ENCODE measurements at regions not wholly inside any gene's neighbourhood (a gene's known extent, or its start where the extent isn't known, plus 50 kb on each side); places are given as distances from the start of the nearest gene placed in this dataset.

DNA sequence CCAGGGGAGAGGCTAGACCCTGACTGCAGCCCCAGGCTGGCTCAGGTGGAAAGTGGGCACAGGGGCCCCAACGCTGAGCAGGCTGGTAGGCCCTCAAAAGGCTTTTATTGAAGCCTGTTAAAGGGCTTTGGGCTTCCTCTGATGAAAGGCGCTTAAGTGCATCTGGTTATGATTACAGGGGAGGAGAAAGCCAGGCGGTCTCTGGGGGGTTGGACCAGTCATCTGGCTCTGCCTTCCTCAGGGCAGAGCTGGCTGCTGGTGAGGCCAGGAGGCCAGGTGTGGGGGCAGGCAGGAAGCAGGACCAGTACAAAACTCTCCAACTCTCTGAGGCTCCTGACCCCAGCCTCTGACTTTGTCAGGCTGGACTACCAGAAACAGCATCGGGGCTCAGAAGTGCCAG is 68.8 kb upstream of the BCOR start:
- Mint-ChIP-seq H3K27ac (peak overlapping the region; percentile 82), H3K36me3 (peaks cover 7% of the 10 kb centered on the region), H3K4me1 (peaks cover 31% of the 10 kb centered on the region), H3K27me3 (no peaks in the 10 kb centered on the region), H3K9me3 (no peaks in the 10 kb centered on the region), H3K4me3 (peak overlapping the region; percentile 76)
- DNase-seq = no peak

DNA sequence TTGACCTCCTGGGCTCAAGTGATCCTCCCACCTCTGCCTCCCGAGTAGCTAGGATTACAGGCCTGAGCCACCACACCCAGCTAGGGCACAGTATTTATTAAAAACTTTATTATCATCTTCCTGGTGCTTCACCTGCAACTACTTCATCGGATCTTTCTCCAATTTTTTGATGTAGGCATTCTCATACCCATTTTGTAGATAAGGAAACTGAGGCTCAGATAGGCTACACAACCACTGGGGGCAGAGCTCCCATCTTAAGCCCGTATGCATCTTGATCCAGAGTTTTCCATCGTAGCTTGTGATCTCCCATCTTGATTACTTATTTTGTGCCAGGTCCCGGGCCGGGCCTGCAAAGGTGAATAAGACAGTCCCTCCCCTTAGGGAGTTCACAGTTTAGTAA is 68.1 kb upstream of the BCOR start:
- H3K36me3 Mint-ChIP-seq = peaks cover 7% of the 10 kb centered on the region
- no peak for DNase-seq
- peaks cover 27% of the 10 kb centered on the region for H3K4me1 Mint-ChIP-seq
- H3K4me3 Mint-ChIP-seq = no peak overlapping the region
- no peaks in the 10 kb centered on the region for H3K27me3 Mint-ChIP-seq
- H3K9me3 Mint-ChIP-seq = no peaks in the 10 kb centered on the region
- no peak overlapping the region for H3K27ac Mint-ChIP-seq

GRCh38 chrX:40165206-40165605 is 67.4 kb upstream of the BCOR start:
- H3K36me3 Mint-ChIP-seq = peaks cover 7% of the 10 kb centered on the region
- no peak overlapping the region for H3K4me3 Mint-ChIP-seq
- DNase-seq = no peak
- H3K9me3 Mint-ChIP-seq = no peaks in the 10 kb centered on the region
- H3K27me3 Mint-ChIP-seq = no peaks in the 10 kb centered on the region
- H3K4me1 Mint-ChIP-seq = peaks cover 24% of the 10 kb centered on the region
- no peak overlapping the region for H3K27ac Mint-ChIP-seq

DNA sequence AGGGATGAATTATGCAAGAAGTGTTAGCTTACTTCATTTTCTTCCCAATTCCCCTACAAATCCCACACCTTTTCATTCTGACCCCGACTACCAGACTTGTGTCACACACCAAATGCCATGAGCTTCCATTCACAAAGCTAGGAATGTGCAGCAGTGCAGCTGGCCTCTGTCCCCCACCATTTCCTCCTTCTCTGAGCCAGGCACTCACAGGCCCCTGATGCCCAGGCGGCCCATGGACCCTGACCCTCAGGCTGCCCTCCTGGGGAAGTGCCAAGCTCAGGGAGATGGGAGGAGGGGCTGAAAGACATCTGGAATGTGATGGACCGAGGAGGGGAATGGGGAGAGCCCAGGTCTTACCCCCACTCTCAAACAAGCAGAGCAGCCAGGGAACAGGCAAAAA is 67.0 kb upstream of the BCOR start:
- H3K9me3 Mint-ChIP-seq = no peaks in the 10 kb centered on the region
- no peak overlapping the region for H3K27ac Mint-ChIP-seq

GRCh38 chrX:40158036-40158706 is 60.4 kb upstream of the BCOR start:
- Mint-ChIP-seq H3K27me3 (no peaks in the 10 kb centered on the region), H3K4me3 (peak overlapping the region; percentile 73), H3K36me3 (peaks cover 1% of the 10 kb centered on the region), H3K9me3 (no peaks in the 10 kb centered on the region), H3K27ac (peak overlapping the region; percentile 42), H3K4me1 (peaks cover 12% of the 10 kb centered on the region)
- peak; percentile 54 for DNase-seq

More for the DNA sequence above, 67.0 kb upstream of the BCOR start:
- H3K4me3 Mint-ChIP-seq = no peak overlapping the region
- H3K36me3 Mint-ChIP-seq = peaks cover 7% of the 10 kb centered on the region
- no peak for DNase-seq
- no peaks in the 10 kb centered on the region for H3K27me3 Mint-ChIP-seq
- peaks cover 21% of the 10 kb centered on the region for H3K4me1 Mint-ChIP-seq

DNA sequence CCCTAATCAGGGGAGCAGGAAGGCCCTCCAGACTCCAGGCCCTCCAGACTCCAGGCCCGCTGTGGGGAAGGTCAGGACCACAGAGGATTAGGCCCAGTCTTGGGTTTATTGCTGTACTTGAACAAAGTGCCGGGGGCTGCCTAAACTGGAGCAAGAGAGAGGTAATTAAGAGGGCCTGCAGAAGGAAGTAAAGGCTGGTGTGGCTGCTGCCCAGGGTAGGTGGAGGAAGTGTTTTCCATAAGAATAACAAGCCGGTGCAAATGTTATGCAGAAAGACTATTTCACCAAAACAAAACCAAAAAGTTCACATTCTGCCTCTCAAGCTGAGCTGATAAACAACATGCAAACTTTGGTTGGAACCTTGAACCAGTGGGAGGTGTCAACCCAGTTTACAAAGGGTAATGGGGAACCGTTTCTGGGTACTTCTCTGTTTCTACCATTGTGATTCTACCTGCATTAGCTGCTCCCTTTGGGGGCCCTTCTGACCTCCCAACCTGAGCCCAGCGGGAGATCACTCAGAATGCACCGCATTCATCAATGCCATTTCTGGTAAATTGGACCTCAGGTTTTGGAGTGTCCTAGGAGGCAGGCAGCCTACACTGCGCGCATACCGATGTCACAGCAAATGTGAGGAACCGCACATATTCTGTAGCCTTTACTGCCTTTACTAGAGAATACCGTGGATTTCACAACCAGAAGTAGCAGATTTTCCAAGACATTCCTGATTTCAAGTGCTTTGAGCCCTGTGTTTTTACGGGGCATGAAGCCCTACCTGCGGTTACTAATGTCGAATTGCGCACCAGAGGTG is 59.7 kb upstream of the BCOR start:
- no peak overlapping the region for H3K27ac Mint-ChIP-seq
- H3K9me3 Mint-ChIP-seq = no peaks in the 10 kb centered on the region
- no peak overlapping the region for H3K4me3 Mint-ChIP-seq
- peaks cover 1% of the 10 kb centered on the region for H3K36me3 Mint-ChIP-seq
- DNase-seq = no peak
- H3K27me3 Mint-ChIP-seq = no peaks in the 10 kb centered on the region
- H3K4me1 Mint-ChIP-seq = peaks cover 11% of the 10 kb centered on the region

DNA sequence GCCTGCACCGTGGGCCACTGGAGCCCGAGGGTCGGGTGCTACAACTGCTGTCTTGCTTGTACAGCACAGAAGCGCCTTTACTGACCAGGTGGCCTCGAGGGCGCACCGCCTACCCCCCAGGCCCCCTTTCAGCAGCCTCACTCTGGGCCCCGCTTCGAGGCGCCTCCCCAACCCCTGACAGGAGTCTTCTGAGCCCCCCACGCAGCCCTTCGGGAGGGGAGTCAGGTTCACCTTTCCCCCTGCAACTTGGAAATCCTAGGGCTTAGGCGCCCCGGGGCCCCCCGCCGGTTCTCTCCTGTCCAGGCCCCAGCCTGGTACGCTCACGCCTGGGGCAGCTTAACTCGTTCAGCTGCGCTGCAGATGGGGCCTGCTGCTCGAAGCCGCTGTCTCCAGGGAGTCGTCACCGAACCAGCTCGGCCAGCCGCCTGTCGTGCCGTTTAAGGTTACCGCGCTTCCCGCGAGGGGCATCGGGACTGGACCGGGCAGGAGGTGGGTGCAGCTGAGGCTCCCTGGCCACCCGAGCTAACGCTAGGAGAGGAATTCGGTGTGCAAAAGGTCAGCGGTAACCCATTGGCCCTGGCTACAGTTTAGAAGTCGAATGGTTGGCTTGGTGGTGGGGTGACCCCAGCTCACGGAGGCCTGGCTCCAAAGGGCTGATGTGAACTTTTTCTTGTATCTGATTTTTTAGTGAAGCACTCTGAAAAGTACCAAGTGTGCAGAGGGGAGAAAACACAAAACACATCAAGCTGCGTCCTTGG is 58.9 kb upstream of the BCOR start:
- Mint-ChIP-seq H3K4me3 (no peak overlapping the region), H3K9me3 (no peaks in the 10 kb centered on the region), H3K27ac (no peak overlapping the region), H3K27me3 (no peaks in the 10 kb centered on the region), H3K4me1 (peaks cover 11% of the 10 kb centered on the region), H3K36me3 (no peaks in the 10 kb centered on the region)
- no peak for DNase-seq

- DNase-seq = no peak
- Mint-ChIP-seq H3K4me3 (no peak overlapping the region), H3K36me3 (no peaks in the 10 kb centered on the region), H3K9me3 (no peaks in the 10 kb centered on the region), H3K4me1 (peaks cover 11% of the 10 kb centered on the region), H3K27me3 (no peaks in the 10 kb centered on the region), H3K27ac (no peak overlapping the region)
Observed at GRCh38 chrX:40155589-40156469, 58.1 kb upstream of the BCOR start.

GRCh38 chrX:40154853-40155588 is 57.3 kb upstream of the BCOR start:
- Mint-ChIP-seq H3K4me3 (peak overlapping the region; percentile 77), H3K9me3 (no peaks in the 10 kb centered on the region), H3K4me1 (peaks cover 13% of the 10 kb centered on the region), H3K27me3 (no peaks in the 10 kb centered on the region), H3K27ac (no peak overlapping the region), H3K36me3 (no peaks in the 10 kb centered on the region)
- no peak for DNase-seq

GRCh38 chrX:40154250-40154852 is 56.6 kb upstream of the BCOR start:
- Mint-ChIP-seq H3K27me3 (no peaks in the 10 kb centered on the region), H3K4me1 (peaks cover 14% of the 10 kb centered on the region), H3K4me3 (peak overlapping the region; percentile 74), H3K9me3 (no peaks in the 10 kb centered on the region), H3K27ac (no peak overlapping the region), H3K36me3 (no peaks in the 10 kb centered on the region)
- no peak for DNase-seq

GRCh38 chrX:40153345-40154249 is 55.8 kb upstream of the BCOR start:
- H3K27me3 Mint-ChIP-seq = no peaks in the 10 kb centered on the region
- peak overlapping the region; percentile 83 for H3K27ac Mint-ChIP-seq
- no peaks in the 10 kb centered on the region for H3K36me3 Mint-ChIP-seq
- no peaks in the 10 kb centered on the region for H3K9me3 Mint-ChIP-seq
- peak overlapping the region; percentile 74 for H3K4me3 Mint-ChIP-seq
- peaks cover 17% of the 10 kb centered on the region for H3K4me1 Mint-ChIP-seq
- DNase-seq = peak; percentile 78

GRCh38 chrX:40152741-40153344 is 55.1 kb upstream of the BCOR start:
- no peak for DNase-seq
- peak overlapping the region; percentile 83 for H3K27ac Mint-ChIP-seq
- peak overlapping the region; percentile 74 for H3K4me3 Mint-ChIP-seq
- H3K36me3 Mint-ChIP-seq = peaks cover 3% of the 10 kb centered on the region
- no peaks in the 10 kb centered on the region for H3K27me3 Mint-ChIP-seq
- H3K9me3 Mint-ChIP-seq = no peaks in the 10 kb centered on the region
- peaks cover 18% of the 10 kb centered on the region for H3K4me1 Mint-ChIP-seq
